Fibroblast of skin of right quadriceps (primary cell): ENCODE measurements at regions not wholly inside any gene's neighbourhood (a gene's known extent, or its start where the extent isn't known, plus 50 kb on each side); places are given as distances from the start of the nearest gene placed in this dataset.
"Not testable (repeated sequence)": the region's sequence is repeated elsewhere in the genome, so short reads cannot be mapped to it uniquely, and the experiment has no call there.

ENCODE experiments used
- DNase-seq: peaks from one replicate; pipeline ENCODE4 v3.0.0-alpha.2; 2013

DNA sequence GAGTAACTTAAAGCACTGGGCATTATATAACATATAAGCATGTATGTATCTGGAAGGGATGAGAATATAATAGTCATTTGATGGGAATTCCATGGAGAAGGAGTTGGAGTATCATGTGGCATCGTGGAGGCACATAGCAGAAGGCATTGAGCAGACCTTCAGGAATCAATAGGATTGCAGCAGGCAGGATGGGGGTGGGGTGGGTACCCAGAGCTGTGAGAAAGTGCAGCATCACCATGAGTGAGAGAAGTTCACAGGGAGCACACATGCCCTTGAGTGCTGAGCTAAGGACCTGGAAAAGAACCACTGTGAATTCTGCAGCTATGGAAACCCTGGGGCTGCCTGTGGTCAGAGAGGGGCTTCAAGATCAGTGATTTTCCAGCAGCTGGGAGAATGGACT lies 57.3 kb downstream of the MED10 start:
- DNase-seq, result no peak

- no peak for DNase-seq
Measured at GRCh38 chr5:6319116-6319515, 59.2 kb downstream of the MED10 start.

DNA sequence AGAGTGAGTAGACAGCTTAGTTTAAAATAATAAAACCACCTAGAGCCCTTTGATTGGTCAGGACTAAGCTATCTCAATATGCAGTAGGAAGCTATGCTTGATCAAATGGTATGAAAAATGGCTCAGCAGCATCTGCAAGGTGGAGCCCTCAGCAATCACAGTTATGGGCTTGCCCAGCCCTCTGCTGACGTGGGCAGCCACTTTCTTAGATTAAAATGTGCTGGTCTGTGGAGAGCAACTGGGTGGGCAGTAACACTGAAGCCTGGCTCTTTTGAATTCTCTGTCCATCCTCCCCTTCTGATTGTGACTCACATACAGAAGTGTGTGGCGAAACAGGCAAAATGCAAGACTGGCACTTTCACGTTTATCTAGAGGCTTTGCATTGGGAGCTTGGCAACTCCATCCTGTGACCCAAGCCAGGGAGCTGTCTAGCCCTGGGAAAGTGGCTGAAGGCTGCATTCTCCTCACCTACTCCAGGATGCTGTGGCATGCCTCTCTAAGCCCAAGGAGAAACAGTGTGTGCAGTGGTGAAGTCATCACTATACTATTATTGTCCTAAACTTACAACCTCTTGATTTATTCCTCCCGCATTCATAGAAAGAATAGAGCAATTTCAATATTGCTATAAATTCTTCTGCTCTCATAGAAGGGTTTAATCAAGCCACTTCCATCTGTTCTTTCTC lies 61.1 kb downstream of the MED10 start:
- DNase-seq, result no peak

DNA sequence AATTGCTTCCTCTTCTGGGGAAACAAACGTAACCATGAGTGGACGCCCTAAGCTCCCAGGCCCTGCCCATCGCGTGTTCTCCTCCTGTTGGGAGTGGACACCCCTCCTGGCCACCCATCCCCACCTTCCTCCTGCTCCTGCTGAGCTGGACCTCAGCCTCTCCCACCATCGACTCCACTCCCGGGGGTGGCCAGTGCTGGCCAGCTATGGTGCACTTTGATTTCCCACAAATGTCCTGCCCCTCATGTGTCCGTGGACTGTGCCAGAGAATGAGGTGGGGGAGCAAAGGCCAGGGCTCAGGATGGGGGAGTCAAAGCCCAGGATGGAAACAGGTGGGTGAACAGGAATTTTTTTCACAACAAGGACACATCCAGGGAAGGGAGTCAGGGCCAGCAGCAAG lies 62.8 kb downstream of the MED10 start:
- DNase-seq, result no peak

DNA sequence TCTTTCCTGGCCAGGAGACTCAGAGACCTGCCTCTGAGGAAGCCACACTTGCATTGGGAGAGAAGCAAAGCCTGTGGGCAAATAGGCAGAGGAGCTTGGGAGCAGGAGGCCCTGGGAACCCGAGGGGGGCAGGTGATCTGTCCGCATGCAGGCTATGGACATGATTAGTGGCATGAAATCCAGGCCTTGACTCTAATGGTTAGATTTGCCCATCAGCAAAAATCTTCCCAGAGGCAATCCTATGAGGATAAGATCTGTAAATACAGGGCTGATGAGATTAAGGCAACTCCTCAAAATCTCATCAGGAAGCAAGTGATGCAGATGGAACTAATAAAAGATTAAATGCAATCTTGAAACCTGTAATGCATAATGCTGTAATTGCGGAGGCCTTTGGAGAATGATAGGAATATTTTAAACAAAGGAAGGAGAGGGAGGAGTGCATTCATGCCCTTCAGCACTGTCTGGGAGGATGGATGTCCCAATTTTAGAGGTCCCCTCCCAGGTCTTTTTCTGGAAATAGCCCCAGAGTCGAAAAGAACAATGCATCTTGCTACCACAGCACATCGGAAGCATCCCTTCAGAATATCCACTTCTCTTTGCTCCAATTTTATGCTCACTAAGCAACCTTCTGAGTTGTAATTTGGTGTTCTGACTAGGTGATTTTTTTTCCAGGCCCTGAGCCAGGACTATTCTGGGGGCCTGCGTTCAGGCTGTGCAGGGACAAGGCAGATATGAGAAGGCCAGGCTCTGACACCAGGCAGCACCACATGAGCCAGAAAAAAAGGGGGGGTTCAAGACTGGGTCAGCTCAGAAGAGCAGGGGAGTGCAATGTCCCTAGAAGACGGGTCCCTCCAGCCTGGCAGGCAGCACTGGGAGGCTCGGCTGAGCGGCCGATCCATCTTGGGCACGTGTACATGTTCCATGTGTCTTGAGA lies 66.5 kb downstream of the MED10 start:
- DNase-seq, result no peak

DNA sequence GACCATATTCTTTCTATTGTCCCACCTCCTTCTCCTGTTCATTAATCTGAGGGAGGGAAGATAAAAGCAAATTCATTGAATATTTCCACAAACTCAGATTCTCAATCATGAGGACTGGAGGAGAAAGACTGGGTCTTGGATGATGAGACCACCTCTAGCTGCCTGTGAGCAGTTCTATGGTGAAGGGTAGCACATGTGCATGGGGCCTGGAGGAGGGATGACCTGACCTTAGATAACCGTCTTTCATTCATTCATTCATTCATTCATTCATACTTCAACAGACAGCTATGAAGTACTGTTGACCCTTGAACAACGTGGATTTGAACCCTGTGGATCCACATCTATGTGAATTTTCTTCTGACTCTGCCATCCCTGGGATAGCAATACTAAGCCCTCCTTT lies 68.4 kb downstream of the MED10 start:
- DNase-seq, result no peak

- no peak for DNase-seq
Measured at GRCh38 chr5:6308683-6309082, 69.7 kb downstream of the MED10 start.

GRCh38 chr5:6307304-6307703 lies 71.0 kb downstream of the MED10 start:
- no peak for DNase-seq

GRCh38 chr5:6305853-6306252 lies 72.5 kb downstream of the MED10 start:
- no peak for DNase-seq

DNA sequence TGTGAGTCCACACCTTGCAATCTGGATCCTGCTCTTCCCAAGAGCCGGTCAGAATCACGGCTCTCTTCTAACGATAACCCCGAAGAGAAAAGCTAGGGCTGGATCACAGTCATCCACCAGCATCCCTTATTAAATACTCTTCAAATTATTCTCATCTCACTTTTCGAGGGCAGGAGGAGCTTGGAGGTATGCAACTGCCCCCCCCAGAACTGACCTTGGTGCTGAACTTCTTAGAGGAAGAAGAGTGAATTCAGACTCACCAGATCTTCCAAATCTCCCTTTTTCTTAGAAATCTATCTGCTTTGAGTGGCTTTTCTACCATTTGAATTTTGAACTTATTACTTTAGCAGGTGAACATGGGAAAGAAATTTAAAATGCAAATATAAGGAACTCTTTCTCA lies 75.7 kb downstream of the MED10 start:
- no peak for DNase-seq

GRCh38 chr5:6302075-6302474 lies 76.3 kb downstream of the MED10 start:
- DNase-seq, result no peak

DNA sequence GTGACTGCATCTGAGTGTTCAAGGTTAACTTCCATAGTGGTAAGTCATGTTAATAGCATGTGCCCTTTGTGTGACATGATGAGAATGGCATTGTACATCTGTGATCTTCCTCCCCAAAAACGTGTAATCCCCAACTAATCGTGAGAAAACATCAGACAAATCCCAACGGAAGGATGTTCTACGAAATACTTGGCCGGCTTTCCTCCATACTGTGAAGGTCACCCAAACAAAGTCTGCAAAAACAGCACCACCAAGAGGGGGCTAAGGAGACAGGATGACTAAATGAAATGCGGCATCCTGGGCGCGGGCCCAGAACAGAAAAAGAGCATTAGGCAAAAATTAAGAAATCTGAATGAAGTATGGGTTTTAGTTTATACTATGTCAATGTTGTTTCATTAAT lies 81.8 kb downstream of the MED10 start:
- DNase-seq, result no peak

DNA sequence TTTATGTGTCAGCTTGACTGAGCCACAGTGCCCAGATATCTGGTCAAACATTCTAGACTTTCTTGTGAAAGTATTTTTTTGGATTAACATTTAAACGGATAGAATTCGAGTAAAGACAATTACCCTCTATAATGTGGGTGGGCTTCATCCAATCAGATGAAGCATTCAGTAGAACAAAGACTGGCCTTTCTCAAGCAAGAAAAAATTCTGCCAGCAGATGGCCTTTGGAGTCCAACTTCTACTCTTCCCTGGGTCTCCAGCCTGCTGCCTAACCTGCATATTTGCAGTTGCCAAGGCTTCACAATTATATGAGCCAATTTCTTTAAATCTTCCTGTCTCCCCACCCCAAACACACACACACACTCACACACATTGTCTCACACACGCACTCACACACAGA lies 86.4 kb downstream of the MED10 start:
- DNase-seq, result peak; percentile 13

DNA sequence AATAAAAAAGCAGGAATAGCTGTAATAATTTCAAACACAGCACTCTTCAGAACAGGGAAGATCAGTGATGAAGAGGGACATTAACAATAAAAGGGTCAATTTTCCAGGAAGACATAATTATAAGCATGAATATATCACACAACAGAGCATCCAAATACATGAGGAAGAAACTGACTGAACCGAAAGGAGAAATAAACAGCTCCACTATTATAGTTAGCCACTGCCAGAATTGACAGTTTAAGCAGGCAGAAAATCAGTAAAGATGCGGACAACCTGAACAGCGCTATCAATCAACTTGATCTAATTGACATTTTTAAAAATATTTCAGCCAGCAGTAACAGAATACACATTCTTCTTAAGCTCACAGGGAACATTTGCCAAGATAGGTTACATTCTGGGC lies 89.1 kb downstream of the MED10 start:
- no peak for DNase-seq

GRCh38 chr5:6287176-6287575 lies 91.2 kb downstream of the MED10 start:
- DNase-seq, result no peak

GRCh38 chr5:6286404-6286803 lies 91.9 kb downstream of the MED10 start:
- no peak for DNase-seq

DNA sequence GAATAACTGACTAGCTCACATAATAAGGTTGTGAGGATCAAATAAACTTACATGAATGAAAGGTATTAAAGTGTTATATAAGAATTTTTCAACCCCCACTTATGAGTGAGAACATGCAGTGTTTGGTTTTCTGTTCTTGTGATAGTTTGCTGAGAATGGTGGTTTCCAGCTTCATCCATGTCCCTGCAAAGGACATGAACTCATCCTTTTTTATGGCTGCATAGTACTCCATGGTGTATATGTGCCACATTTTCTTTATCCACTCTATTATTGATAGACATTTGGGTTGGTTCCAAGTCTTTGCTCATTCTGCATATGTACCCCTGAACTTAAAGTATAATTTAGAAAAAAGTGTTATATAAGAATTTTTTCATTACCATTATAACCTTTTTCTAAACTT lies 93.9 kb downstream of the MED10 start:
- DNase-seq, result not testable (repeated sequence)

DNA sequence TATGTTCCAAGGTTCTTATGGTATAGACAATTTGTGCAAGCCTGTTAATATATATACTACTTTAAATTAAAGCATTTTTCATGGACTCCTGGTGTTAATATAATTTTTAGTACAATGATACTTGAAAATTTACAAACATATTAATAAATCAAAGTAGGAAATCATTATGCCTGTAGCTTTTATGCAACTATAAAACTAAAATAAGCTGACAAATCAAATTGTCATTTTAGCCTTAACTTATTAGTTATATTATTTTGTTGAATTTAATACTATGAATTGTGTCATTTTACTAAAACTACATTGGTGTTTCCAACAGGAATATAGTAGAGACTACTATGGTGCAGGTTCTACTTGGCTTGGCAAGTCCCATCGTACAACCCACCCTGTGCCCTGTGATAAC lies 96.0 kb downstream of the MED10 start:
- DNase-seq, result no peak

GRCh38 chr5:6281818-6282217 lies 96.5 kb downstream of the MED10 start:
- no peak for DNase-seq

DNA sequence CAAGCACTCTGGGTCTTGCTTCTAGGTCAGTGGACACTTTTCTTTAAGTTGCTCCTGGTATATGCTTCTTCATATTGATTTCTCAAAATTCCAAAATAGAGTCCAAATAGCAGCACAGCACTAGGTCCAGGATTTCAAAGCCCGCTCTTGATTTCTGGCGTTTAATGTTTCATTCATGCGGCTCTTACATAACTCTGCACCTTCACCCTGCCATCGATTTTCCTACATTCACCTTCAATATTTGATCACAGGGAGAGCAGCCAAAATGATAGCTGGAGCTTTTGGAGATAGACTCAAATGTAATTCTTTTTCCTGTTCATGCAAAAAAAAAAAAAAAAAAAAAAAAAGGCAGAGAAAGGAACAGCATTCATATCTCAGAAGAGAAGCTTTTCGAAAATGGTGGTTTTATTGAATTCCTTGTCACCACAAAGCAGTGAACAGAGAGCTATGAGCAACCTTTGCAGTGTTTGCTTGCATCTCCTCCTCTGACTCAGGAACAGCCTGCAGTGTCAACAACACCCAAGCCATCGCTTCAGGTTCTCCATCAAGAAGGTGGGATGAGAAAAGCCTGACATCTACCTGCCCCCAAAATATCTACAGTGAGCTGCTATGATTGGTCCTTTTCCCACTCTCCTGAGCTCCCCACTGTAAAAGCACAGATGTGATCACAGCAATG lies 97.8 kb downstream of the MED10 start:
- no peak for DNase-seq

DNA sequence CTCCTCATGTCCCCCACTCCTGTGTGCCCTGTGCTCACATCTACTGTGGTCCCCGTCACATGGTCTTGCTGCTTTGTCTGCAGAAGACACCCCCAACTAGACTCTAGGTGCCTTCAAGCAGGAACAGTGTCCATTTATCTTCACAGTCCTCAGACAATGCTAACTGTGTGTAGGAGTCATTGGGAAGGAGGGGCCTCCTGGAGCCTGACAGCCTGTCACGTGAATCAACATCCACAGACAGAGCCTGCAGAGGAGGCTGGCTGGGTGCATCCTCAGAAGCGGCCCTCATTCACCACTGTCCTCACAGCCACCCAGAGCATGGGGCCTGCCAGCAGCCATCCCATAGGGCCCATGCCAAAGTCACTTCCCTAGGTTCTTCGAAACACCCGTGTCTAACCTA lies 98.7 kb downstream of the MED10 start:
- no peak for DNase-seq

DNA sequence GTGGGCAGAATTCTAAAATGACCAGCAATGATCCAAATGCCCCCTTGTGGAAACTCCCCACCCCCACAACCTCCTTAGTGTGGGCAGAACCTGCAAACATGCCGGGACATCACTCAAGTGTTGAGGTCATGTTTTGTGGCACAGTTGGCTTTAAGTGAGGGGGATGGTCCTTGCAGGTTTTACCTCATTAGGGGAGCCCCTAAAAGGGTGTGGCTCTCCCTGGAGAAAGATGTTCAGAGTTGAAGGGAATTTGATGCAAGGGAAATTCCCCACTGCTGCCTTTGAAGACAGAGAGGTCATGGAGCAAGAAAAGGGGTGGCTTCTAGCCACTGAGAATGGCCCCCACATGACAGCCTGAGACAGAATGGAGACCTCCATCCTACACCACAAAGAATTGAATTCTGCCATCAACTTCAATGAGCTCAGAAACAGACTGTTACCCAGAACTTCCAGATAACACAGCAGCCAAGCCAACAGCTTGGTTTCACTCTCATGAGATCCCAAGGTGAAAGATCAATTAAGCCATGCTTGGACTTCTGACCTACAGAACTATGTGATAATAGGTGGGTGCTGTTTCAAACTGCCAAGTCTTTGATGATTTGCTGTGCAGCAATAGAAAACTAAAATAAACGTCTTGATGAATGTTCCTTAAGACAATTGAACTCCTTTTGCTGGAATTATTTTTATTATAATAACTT lies 103.4 kb downstream of the MED10 start:
- no peak for DNase-seq

- DNase-seq, result no peak
Measured at GRCh38 chr5:6273749-6274148, 104.6 kb downstream of the MED10 start.
